Esophagus (tissue), 2 donors: ENCODE measurements at regions not wholly inside any gene's neighbourhood (a gene's known extent, or its start where the extent isn't known, plus 50 kb on each side); places are given as distances from the start of the nearest gene placed in this dataset.

Experiments
- H3K27ac ChIP-seq, 2 donors: one replicate each; pipeline ENCODE4 v1.5.1; 2013; ENCODE audit warnings: low read depth in 2 of 2, mild to moderate bottlenecking in 2 of 2, inconsistent platforms in 1 of 2, low read length in 1 of 2, moderate library complexity in 1 of 2
- H3K27me3 ChIP-seq, 2 donors: one replicate each; pipeline ENCODE4 v1.6.1; 2013; ENCODE audit warnings: low read length in 2 of 2, control low read depth in 1 of 2, mild to moderate bottlenecking in 1 of 2; ENCODE audit not compliant: insufficient read depth in 2 of 2, control insufficient read depth in 1 of 2
- H3K36me3 ChIP-seq, 2 donors: one replicate each; pipeline ENCODE4 v1.6.1; 2013; ENCODE audit warnings: low read length in 1 of 2; ENCODE audit not compliant: control insufficient read depth in 2 of 2, insufficient read depth in 2 of 2
- H3K4me1 ChIP-seq, 2 donors: one replicate each; pipeline ENCODE4 v1.6.1; 2013; ENCODE audit warnings: low read length in 1 of 2; ENCODE audit not compliant: control insufficient read depth in 2 of 2, insufficient read depth in 2 of 2
- H3K4me3 ChIP-seq, 2 donors: one replicate each; pipeline ENCODE4 v1.5.1; 2013; ENCODE audit warnings: low read length in 2 of 2, mild to moderate bottlenecking in 2 of 2, low read depth in 1 of 2, moderate library complexity in 1 of 2
- H3K9me3 ChIP-seq, 2 donors: one replicate each; pipeline ENCODE4 v1.6.1; 2013; ENCODE audit warnings: mild to moderate bottlenecking in 2 of 2, low read depth in 1 of 2, low read length in 1 of 2, moderate library complexity in 1 of 2; ENCODE audit not compliant: control insufficient read depth in 2 of 2, insufficient read depth in 1 of 2
- WGBS, 2 donors: extraction: QIAGEN DNeasy Blood & Tissue Kit; methylation state at CpG; one replicate each; pipeline ENCODE4 v1.1.7; 2013; 5-methylcytosine and 5-hydroxymethylcytosine counted together
- donor health status: healthy with polysubstance abuse.
- donor health status: Bipolar disorder and iron deficiency.

DNA sequence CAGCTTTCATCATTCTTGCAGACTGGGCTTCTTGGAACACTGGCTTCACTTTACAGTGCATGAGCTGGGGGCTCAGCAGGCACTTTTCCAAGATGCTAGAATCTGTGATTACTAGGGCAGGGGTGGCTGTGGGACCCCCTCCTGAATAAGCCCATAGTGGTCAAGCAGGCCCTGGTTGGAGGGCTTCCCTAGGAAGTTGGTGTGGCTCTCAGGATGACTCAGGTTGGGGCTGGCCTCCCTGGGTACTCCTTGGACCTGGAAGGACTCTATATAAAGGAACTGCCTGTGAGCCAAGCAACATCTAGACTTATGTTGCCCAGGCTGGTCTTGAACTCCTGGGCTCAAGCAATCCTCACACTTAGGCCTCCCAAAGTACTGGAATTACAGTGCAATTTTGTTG lies 88.3 kb upstream of the HELT start:
- H3K36me3 ChIP-seq, result no peaks in the 10 kb centered on the region
- H3K4me3 ChIP-seq, result no peak overlapping the region
- H3K27me3 ChIP-seq, result no peaks in the 10 kb centered on the region
- no peaks in the 10 kb centered on the region for H3K4me1 ChIP-seq
- no peaks in the 10 kb centered on the region for H3K9me3 ChIP-seq
- no peak overlapping the region for H3K27ac ChIP-seq

- Histone ChIP-seq H3K27ac (no peak overlapping the region), H3K4me1 (no peaks in the 10 kb centered on the region), H3K27me3 (no peaks in the 10 kb centered on the region), H3K4me3 (no peak overlapping the region), H3K9me3 (no peaks in the 10 kb centered on the region), H3K36me3 (no peaks in the 10 kb centered on the region)
- WGBS, 2 donors, result 64 to 74% methylated on average over 7 of the region's 7 CpGs
Observed at GRCh38 chr4:184932343-184932742, 85.9 kb upstream of the HELT start.

DNA sequence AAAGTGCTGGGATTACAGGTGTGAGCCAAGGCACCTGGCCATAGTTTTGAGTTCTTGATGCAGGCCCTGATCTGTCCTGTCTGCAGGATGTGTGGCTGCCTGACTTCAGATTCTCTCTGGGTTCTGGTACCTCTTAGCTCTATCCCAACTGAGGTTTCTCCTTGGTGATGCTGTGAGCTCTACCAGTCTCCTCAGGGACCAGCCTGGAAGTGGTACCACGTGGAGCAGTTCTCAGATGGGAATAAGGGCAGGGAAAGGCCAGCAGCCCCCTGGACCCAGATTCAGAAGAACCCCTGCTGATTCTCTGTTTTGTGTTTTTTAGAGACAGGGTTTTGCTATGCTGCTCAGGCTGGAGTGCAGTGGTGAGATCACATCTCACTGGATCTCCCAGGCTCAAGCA lies 85.0 kb upstream of the HELT start:
- Histone ChIP-seq H3K4me1 (no peaks in the 10 kb centered on the region), H3K27ac (no peak overlapping the region), H3K9me3 (no peaks in the 10 kb centered on the region), H3K27me3 (no peaks in the 10 kb centered on the region), H3K36me3 (no peaks in the 10 kb centered on the region), H3K4me3 (no peak overlapping the region)
- WGBS, 2 donors, result 37 to 44% methylated on average over 1 of the region's 1 CpG

DNA sequence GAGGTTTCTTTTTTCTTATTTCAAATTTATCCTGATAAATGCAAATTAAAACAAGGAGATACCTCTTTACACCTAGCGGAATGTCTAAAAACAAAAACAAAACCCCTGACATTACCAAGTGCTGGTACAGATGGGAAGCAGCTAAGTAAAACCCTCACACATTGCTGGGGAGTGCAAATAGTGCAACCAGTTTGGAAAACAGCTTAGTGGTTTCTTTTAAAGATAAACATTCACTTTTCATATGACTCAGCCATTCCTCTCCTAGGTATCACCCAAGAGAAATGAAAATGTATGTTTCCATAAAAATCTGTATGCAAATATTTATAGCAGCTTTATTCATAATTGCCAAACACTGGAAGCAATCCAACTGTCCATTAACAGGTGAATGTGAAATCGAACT lies 84.1 kb upstream of the HELT start:
- Histone ChIP-seq H3K27ac (no peak overlapping the region), H3K9me3 (no peaks in the 10 kb centered on the region), H3K4me3 (no peak overlapping the region), H3K4me1 (no peaks in the 10 kb centered on the region), H3K27me3 (no peaks in the 10 kb centered on the region), H3K36me3 (no peaks in the 10 kb centered on the region)
- WGBS, 2 donors, result 74 to 78% methylated on average over 2 of the region's 2 CpGs

DNA sequence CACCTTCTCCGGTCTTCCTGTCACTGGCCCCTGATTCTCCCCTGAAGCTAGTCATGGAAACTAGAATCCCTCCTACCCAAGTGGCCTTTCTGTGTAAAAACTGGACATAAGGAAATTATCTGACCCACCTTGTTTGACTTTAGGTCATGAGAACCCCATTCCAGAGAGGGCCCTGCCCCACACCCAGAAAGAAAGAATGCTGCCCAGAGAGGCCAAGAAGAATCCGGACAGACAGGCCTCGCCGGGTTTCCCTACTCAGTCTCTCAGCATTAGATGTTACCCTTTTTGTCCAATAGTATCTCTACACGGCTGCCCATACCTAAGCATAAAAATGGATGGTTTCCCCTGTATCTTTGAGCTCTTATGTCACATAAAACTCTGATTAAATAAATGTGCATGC lies 83.3 kb upstream of the HELT start:
- Histone ChIP-seq H3K27me3 (no peaks in the 10 kb centered on the region), H3K27ac (no peak overlapping the region), H3K36me3 (no peaks in the 10 kb centered on the region), H3K4me3 (no peak overlapping the region), H3K9me3 (no peaks in the 10 kb centered on the region), H3K4me1 (no peaks in the 10 kb centered on the region)
- WGBS, 2 donors, result 86 to 94% methylated on average over 5 of the region's 5 CpGs

- WGBS, 2 donors, result 69 to 79% methylated on average over 6 of the region's 6 CpGs
- no peaks in the 10 kb centered on the region for H3K4me1 ChIP-seq
Observed at GRCh38 chr4:184936071-184936470, 82.2 kb upstream of the HELT start.

DNA sequence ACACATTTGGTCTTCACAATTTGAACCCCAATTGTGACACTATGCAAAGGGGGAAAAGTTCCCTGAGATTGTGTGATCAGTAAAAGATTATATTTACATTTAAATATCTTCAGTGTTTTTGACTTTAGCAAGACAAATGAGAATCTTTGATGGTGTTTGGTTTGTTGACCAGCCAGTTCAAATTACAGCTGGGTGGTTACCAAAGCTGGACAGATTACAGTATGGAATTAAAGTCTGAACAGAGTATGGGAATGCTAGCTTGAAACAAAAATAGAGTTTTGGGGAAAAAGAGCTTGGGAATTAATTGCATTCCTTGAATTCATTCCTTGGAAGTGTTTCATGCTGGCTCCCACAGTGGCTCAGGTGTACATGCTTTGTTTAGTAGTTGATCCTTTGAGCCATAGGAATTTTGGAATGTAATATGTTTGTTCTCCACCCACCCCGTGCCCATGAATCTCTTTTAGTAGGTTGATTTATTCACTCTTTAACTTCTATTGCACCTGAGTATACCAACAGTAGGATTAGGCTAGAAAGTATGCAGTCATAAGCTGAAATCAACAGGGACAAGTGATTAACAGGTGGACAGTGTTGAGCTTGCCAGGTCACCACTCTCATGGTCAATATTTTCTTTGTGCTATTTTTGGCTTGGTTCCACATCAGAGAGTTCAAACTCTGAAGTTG lies 81.1 kb upstream of the HELT start:
- Histone ChIP-seq H3K27me3 (no peaks in the 10 kb centered on the region), H3K4me1 (no peaks in the 10 kb centered on the region), H3K9me3 (no peaks in the 10 kb centered on the region), H3K36me3 (no peaks in the 10 kb centered on the region), H3K4me3 (no peak overlapping the region), H3K27ac (no peak overlapping the region)
- 24 to 31% methylated on average over 1 of the region's 1 CpG for WGBS, 2 donors

More at GRCh38 chr4:184936071-184936470, 82.2 kb upstream of the HELT start:
- Histone ChIP-seq H3K4me3 (no peak overlapping the region), H3K27ac (no peak overlapping the region), H3K27me3 (no peaks in the 10 kb centered on the region), H3K9me3 (no peaks in the 10 kb centered on the region), H3K36me3 (no peaks in the 10 kb centered on the region)

DNA sequence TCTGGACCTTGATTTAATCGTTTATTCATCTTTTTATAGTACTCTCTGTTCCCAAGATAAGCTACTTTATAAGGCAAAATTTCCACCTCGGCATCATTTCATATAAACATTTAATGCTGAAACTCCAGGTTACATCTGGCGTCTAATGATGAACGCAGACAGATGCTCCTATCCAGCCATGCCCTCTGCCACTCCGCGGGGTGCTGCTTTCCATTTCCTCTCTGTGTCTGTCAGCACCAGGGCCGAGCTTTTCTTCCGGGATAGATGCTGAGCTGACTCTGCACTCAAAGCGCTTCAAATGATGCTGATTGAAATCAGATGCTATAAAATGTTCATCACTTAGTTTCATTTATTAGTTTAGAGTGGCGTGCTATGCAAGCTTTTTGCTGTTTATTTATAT lies 80.5 kb upstream of the HELT start:
- H3K27ac ChIP-seq, result no peak overlapping the region
- no peaks in the 10 kb centered on the region for H3K36me3 ChIP-seq
- H3K4me3 ChIP-seq, result no peak overlapping the region
- WGBS, 2 donors, result 36 to 43% methylated on average over 10 of the region's 10 CpGs
- H3K9me3 ChIP-seq, result no peaks in the 10 kb centered on the region
- H3K4me1 ChIP-seq, result no peaks in the 10 kb centered on the region
- no peaks in the 10 kb centered on the region for H3K27me3 ChIP-seq

- Histone ChIP-seq H3K4me3 (no peak overlapping the region), H3K9me3 (no peaks in the 10 kb centered on the region), H3K36me3 (no peaks in the 10 kb centered on the region), H3K27ac (no peak overlapping the region), H3K4me1 (no peaks in the 10 kb centered on the region), H3K27me3 (no peaks in the 10 kb centered on the region)
- 94 to 97% methylated on average over 7 of the region's 7 CpGs for WGBS, 2 donors
Observed at GRCh38 chr4:184938871-184939270, 79.4 kb upstream of the HELT start.

GRCh38 chr4:184939978-184940377 lies 78.3 kb upstream of the HELT start:
- no peaks in the 10 kb centered on the region for H3K9me3 ChIP-seq
- 47 to 62% methylated on average over 2 of the region's 2 CpGs for WGBS, 2 donors
- no peaks in the 10 kb centered on the region for H3K27me3 ChIP-seq
- no peaks in the 10 kb centered on the region for H3K4me1 ChIP-seq
- H3K4me3 ChIP-seq, result no peak overlapping the region
- no peaks in the 10 kb centered on the region for H3K36me3 ChIP-seq
- no peak overlapping the region for H3K27ac ChIP-seq
